HG03342 (cell line): ENCODE measurements at regions not wholly inside any gene's neighbourhood (a gene's known extent, or its start where the extent isn't known, plus 50 kb on each side); places are given as distances from the start of the nearest gene placed in this dataset.

ENCODE experiments used
- ATAC-seq: cut with Tn5 transposase; IDR thresholded peaks from one replicate; pipeline ENCODE4 v1.9.1; 2021; ENCODE audit warnings: mild to moderate bottlenecking, moderate library complexity; ENCODE audit not compliant: unreplicated experiment

GRCh38 chr4:153939570-153939969, 150.7 kb upstream of the SFRP2 start:
- ATAC-seq: no peak

GRCh38 chr4:153938994-153939393, 150.1 kb upstream of the SFRP2 start:
- ATAC-seq: no peak

GRCh38 chr4:153937289-153937688, 148.4 kb upstream of the SFRP2 start:
- no peak for ATAC-seq

- no peak for ATAC-seq
Observed at GRCh38 chr4:153936121-153936520, 147.2 kb upstream of the SFRP2 start.

GRCh38 chr4:153934688-153935017, 145.8 kb upstream of the SFRP2 start:
- ATAC-seq: no peak

- no peak for ATAC-seq
Observed at GRCh38 chr4:153933915-153934687, 145.2 kb upstream of the SFRP2 start.

GRCh38 chr4:153931804-153932203, 142.9 kb upstream of the SFRP2 start:
- ATAC-seq: no peak

- ATAC-seq: no peak
Observed at GRCh38 chr4:153929675-153930074, 140.8 kb upstream of the SFRP2 start.

GRCh38 chr4:153927451-153927850, 138.6 kb upstream of the SFRP2 start:
- ATAC-seq: no peak

GRCh38 chr4:153922148-153922547, 133.3 kb upstream of the SFRP2 start:
- ATAC-seq: no peak

- no peak for ATAC-seq
Observed at GRCh38 chr4:153919667-153920066, 130.8 kb upstream of the SFRP2 start.

- ATAC-seq: peak; percentile 98
Observed at GRCh38 chr4:153916273-153916755, 127.4 kb upstream of the SFRP2 start.

- ATAC-seq: no peak
Observed at GRCh38 chr4:153912301-153912700, 123.4 kb upstream of the SFRP2 start.

- ATAC-seq: no peak
Observed at GRCh38 chr4:153909672-153910071, 120.8 kb upstream of the SFRP2 start.

- no peak for ATAC-seq
Observed at GRCh38 chr4:153906231-153906630, 117.3 kb upstream of the SFRP2 start.

GRCh38 chr4:153905231-153905630, 116.3 kb upstream of the SFRP2 start:
- ATAC-seq: no peak

GRCh38 chr4:153904011-153904410, 115.1 kb upstream of the SFRP2 start:
- no peak for ATAC-seq

GRCh38 chr4:153901220-153901619, 112.3 kb upstream of the SFRP2 start:
- ATAC-seq: no peak

GRCh38 chr4:153900426-153900825, 111.5 kb upstream of the SFRP2 start:
- no peak for ATAC-seq

- ATAC-seq: no peak
Observed at GRCh38 chr4:153890761-153891160, 101.9 kb upstream of the SFRP2 start.

- no peak for ATAC-seq
Observed at GRCh38 chr4:153887217-153887616, 98.3 kb upstream of the SFRP2 start.

GRCh38 chr4:153884325-153884724, 95.4 kb upstream of the SFRP2 start:
- ATAC-seq: no peak

GRCh38 chr4:153880983-153881382, 92.1 kb upstream of the SFRP2 start:
- no peak for ATAC-seq
